Skeletal muscle tissue (tissue), 3 donors: ENCODE measurements at regions not wholly inside any gene's neighbourhood (a gene's known extent, or its start where the extent isn't known, plus 50 kb on each side); places are given as distances from the start of the nearest gene placed in this dataset.
"Not testable (repeated sequence)": the region's sequence is repeated elsewhere in the genome, so short reads cannot be mapped to it uniquely, and the experiment has no call there.

ENCODE experiments used
- H3K27ac ChIP-seq: one replicate; pipeline ENCODE4 v1.7.0; 2013; ENCODE audit warnings: mild to moderate bottlenecking, low read depth, low read length, inconsistent platforms
- H3K27me3 ChIP-seq, 3 donors: one replicate each; pipeline ENCODE4 v1.7.0; 2013; ENCODE audit warnings: low read length in 3 of 3; ENCODE audit not compliant: control insufficient read depth in 3 of 3, insufficient read depth in 3 of 3
- H3K36me3 ChIP-seq, 3 donors: one replicate each; pipeline ENCODE4 v1.7.0; 2013; ENCODE audit warnings: low read length in 3 of 3; ENCODE audit not compliant: control insufficient read depth in 3 of 3, insufficient read depth in 3 of 3
- H3K4me1 ChIP-seq, 3 donors: one replicate each; pipeline ENCODE4 v1.7.0; 2013; ENCODE audit warnings: low read length in 3 of 3, mild to moderate bottlenecking in 3 of 3; ENCODE audit not compliant: control insufficient read depth in 3 of 3, insufficient read depth in 3 of 3
- H3K4me3 ChIP-seq, 3 donors: one replicate each; pipeline ENCODE4 v1.7.0; 2013; ENCODE audit warnings: low read length in 3 of 3
- H3K9ac ChIP-seq, 3 donors: one replicate each; pipeline ENCODE4 v1.7.0; 2013; ENCODE audit warnings: low read length in 3 of 3, mild to moderate bottlenecking in 3 of 3, moderate library complexity in 2 of 3, low read depth in 1 of 3
- H3K9me3 ChIP-seq, 3 donors: one replicate each; pipeline ENCODE4 v1.7.0; 2013; ENCODE audit warnings: low read length in 3 of 3; ENCODE audit not compliant: control insufficient read depth in 3 of 3
- donor health status: Osteomylitis.

DNA sequence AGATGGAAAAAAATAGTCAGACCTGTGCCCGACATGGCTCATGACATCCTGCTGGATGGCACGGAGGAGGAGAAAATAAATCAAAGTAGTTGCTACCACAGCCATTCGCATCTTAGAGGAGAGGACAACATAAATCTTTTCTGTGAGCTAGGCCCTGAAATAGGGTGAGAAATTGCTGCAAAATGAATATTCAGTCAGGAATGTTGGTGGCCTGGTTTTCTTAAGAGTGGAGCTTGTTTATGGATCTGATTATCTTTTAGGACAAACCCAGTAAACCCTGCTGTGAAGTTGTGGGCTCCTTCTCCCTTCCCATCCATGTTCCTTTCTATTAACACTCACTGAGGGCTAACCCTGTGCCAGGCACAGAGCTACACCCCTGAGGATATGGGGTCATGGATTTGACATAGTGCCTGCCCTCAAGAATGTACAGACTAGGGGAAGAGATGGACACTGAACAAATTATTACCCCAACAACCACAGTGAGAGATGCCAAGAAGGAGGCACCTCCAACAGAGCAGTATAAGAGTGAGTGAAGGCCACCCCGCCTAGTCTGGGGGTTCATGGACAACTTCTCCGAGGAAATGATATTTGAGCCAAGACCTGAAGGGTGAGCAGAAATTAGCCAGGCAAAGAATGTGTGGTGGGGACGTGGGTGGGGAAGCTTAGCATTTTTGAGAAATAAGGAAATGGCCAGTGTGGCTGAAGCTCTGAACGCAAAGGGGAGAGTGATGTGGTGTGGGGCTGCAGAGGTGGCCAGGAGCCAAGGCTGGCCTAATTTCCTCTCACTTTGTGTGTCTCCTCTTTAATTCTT is 68.9 kb upstream of the ARL8B start:
- Histone ChIP-seq H3K9me3 (no peaks in the 10 kb centered on the region), H3K4me3 (no peak overlapping the region), H3K9ac (peak overlapping the region in 2 of 3 donors; percentile 8 to 55), H3K4me1 (peaks cover 22 to 49% (median 44%) of the 10 kb centered on the region in 3 donors), H3K27me3 (no peaks in the 10 kb centered on the region), H3K36me3 (no peaks in the 10 kb centered on the region), H3K27ac (peak overlapping the region; percentile 87)

DNA sequence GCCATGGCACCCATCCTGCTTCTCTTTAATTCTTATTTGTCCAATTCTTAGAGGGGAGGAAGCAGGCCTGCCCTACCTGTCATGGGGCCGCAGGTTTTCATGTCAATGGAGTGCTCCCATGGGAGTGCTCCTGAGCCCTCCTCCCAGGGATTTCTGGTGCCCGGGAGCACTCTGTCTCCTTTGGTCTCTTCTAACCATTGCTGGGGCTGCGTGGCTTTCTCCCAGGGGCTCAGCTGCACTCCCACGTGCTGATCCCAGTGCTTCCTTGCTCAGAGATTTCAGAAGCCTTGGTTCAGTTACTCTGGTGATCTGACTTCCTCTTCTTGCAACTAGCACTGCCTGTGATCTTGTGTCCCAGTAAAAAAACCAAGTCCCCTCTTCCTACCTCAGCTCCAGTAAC is 68.0 kb upstream of the ARL8B start:
- Histone ChIP-seq H3K4me3 (no peak overlapping the region), H3K4me1 (peaks cover 22 to 49% (median 41%) of the 10 kb centered on the region in 3 donors), H3K27ac (peak overlapping the region; percentile 87), H3K36me3 (no peaks in the 10 kb centered on the region), H3K9ac (no peak overlapping the region), H3K9me3 (no peaks in the 10 kb centered on the region), H3K27me3 (no peaks in the 10 kb centered on the region)

DNA sequence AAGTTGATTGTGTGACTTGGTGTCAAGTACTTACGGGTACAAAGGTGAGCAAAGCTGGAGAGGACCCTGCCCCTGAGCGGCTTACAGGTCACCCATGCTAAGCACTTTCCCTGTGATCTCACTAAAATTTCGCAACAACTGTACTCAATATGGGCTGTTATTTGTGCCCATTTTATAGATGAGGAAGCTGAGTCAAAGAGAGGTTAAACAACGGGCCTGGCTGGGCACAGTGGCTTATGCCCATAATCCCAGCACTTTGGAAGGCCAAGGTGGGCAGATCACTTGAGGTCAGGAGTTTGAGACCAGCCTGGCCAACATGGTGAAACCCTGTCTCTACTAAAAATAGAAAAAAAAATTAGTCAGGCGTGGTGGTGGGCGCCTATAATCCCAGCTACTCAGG is 67.5 kb upstream of the ARL8B start:
- not testable (repeated sequence) for H3K4me3 ChIP-seq, H3K36me3 ChIP-seq, H3K9me3 ChIP-seq, H3K27me3 ChIP-seq, H3K27ac ChIP-seq, H3K9ac ChIP-seq
- H3K4me1 ChIP-seq: peaks cover 22 to 46% (median 38%) of the 10 kb centered on the region in 3 donors

DNA sequence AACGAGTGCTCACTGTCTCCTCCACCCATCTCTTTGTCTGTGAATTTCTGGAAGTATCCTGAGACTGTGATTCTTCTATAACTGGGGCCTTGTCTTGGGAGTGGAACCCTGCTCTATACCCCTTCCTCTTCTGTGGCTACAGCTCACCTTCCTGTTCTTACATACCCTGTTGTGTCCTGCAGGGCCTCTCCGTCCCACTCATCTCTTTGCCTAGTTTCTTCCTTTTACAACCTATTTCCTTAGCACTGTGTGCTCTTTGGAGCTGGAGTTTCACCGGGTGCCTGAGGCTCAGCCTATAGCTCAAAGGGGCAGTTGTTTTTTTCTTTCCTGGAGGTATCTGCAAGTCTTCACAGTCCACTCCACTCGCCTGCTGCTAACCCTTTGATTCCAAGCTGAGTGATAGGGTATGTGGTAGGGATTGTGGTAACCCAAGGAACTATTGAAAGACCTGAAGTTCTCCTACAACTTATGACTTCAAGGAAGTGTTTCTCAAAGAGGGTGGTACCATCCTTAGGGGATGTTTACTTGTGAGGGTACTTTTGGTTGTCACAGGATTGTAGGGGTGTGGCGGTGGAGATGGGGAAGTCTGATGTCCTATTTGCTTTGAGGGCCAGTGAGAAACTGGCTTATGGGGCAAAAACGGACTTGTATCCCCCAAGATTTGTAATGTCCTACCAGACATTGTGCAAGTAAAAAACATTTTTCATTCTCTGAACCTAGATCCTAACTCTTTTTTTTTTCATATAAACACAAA is 66.6 kb upstream of the ARL8B start:
- Histone ChIP-seq H3K9me3 (no peaks in the 10 kb centered on the region), H3K27ac (peak overlapping the region; percentile 74), H3K4me1 (peaks cover 22 to 39% (median 32%) of the 10 kb centered on the region in 3 donors), H3K9ac (no peak overlapping the region), H3K4me3 (no peak overlapping the region), H3K36me3 (no peaks in the 10 kb centered on the region), H3K27me3 (no peaks in the 10 kb centered on the region)

DNA sequence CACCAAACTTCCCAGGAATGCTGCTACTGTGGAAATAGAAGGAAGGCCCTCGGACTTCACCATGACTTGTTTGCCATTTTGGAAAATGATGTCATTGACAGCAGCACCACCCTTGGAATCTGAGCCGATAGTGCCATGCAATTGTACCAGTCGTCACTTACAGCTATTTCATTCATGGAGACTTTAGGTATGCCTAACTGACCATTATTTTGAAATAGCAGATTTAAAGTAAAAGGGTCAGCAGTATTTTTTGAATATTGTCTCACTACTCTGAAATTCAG is 66.0 kb upstream of the ARL8B start:
- H3K4me3 ChIP-seq: no peak overlapping the region
- H3K9ac ChIP-seq: no peak overlapping the region
- H3K27me3 ChIP-seq: no peaks in the 10 kb centered on the region
- peak overlapping the region; percentile 74 for H3K27ac ChIP-seq
- no peaks in the 10 kb centered on the region for H3K36me3 ChIP-seq
- no peaks in the 10 kb centered on the region for H3K9me3 ChIP-seq
- H3K4me1 ChIP-seq: peaks cover 21 to 34% (median 27%) of the 10 kb centered on the region in 3 donors

DNA sequence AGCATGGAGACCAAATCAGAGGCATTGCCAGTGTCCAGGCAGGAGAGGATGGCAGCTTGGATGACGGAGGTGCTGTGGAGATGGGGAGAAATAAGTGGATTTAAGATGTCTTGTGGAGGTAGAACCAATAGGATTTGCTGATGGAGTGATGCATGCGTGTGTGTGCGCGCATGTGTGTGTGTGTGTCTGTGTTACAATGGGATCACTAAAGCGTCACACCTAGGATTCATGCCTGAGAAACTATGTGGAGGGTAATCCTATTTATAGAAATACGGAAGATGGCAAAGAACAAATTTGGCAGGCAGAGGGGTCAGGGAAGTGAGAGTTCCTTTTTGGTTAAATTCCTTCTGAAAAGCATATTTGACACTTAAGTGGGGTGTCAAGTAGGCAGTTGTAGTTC is 64.8 kb upstream of the ARL8B start:
- H3K4me1 ChIP-seq: peaks cover 14 to 25% (median 20%) of the 10 kb centered on the region in 3 donors
- H3K36me3 ChIP-seq: no peaks in the 10 kb centered on the region
- H3K27me3 ChIP-seq: no peaks in the 10 kb centered on the region
- H3K27ac ChIP-seq: no peak overlapping the region
- no peaks in the 10 kb centered on the region for H3K9me3 ChIP-seq
- H3K4me3 ChIP-seq: no peak overlapping the region
- H3K9ac ChIP-seq: peak overlapping the region in 1 of 3 donors; percentile 1

DNA sequence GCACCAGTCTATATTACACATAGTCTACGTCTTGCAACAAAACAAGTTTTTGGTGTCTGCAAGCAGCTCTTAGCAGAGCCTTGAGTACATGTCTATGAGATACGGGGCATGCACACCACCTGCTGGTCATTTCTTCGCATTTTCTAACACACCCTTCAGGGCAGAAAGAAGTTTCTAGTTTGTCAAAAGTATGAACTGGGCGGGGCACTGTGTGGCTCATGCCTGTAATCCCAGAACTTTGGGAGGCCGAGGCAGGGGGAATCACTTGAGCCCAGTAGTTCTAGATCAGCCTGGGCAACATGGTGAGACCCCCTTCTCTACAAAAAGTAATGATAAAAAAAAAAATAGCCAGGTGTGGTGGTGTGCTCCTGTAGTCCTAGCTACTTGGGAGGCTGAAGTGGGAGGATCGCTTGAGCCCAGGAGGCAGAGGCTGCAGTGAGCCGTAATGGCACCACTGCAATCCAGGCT is 64.2 kb upstream of the ARL8B start:
- Histone ChIP-seq H3K27me3 (no peaks in the 10 kb centered on the region), H3K9me3 (no peaks in the 10 kb centered on the region), H3K4me3 (no peak overlapping the region), H3K9ac (no peak overlapping the region), H3K36me3 (no peaks in the 10 kb centered on the region), H3K27ac (no peak overlapping the region), H3K4me1 (peaks cover 10 to 18% (median 15%) of the 10 kb centered on the region in 3 donors)

DNA sequence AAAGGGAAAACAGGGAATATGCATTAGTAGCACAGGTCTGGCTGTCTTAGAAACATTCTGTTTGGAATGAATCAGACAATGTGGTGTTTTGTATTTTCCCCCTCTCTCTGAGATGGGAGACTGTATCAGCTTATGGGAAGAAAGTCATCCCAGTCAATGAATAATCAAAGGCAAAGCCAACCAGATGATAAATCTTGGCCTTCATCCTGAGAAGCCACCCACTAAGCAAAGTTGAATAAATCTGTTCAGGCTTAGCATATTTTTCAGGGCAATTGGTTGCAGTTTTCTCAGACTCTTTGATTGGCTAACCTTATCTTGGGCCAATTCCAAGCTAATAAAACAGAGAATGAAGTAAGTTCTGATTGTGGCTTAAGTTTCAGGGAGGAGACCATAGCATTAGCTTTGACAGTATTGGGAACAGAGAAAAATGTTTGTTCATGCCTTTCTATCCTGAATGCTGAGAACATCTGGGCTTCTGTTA is 63.6 kb upstream of the ARL8B start:
- H3K4me3 ChIP-seq: no peak overlapping the region
- H3K9me3 ChIP-seq: no peaks in the 10 kb centered on the region
- H3K27ac ChIP-seq: no peak overlapping the region
- no peak overlapping the region for H3K9ac ChIP-seq
- H3K36me3 ChIP-seq: no peaks in the 10 kb centered on the region
- H3K4me1 ChIP-seq: peaks cover 4 to 12% (median 9%) of the 10 kb centered on the region in 3 donors
- H3K27me3 ChIP-seq: no peaks in the 10 kb centered on the region

DNA sequence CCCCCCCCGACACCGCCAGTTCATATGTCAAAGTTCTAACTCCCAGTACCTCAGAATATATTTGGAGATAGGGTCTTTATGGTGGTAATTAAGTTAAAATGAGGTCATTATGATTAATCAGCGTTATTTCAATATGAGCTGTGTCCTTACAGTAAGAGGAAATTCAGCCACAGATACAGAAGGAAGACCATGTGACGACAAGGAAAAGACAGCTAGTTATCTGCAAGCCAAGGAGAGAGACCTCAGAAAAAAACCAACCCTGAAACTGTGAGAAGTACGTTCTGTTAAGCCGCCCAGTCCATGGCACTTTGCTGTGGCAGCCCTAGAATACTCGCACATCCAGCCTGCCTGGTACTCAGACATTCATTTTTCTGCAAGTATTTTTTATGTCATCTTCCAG is 62.3 kb upstream of the ARL8B start:
- H3K27ac ChIP-seq: no peak overlapping the region
- H3K36me3 ChIP-seq: no peaks in the 10 kb centered on the region
- H3K27me3 ChIP-seq: no peaks in the 10 kb centered on the region

DNA sequence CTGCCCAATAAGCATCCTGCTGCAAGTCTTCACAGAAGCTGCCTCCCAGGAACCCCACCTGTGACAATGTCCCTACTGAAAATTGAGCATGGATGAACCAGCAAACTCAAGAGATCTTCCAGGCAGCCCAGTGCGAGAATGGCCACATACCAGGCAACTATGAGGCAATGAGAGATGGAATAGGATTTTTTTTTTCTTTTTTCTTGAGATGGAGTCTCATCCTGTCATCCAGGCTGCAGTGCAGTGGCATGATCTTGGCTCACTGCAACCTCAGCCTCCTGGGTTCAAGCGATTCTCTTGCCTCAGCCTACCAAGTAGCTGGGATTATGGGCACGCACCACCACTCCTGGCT is 60.9 kb upstream of the ARL8B start:
- H3K4me1 ChIP-seq: peaks cover 3 to 9% (median 8%) of the 10 kb centered on the region in 3 donors
- H3K36me3 ChIP-seq: no peaks in the 10 kb centered on the region
- no peak overlapping the region for H3K27ac ChIP-seq
- H3K9ac ChIP-seq: no peak overlapping the region
- H3K27me3 ChIP-seq: no peaks in the 10 kb centered on the region
- no peaks in the 10 kb centered on the region for H3K9me3 ChIP-seq
- no peak overlapping the region for H3K4me3 ChIP-seq

More for the DNA sequence above, 62.3 kb upstream of the ARL8B start:
- Histone ChIP-seq H3K4me3 (no peak overlapping the region), H3K4me1 (peaks cover 3 to 9% (median 8%) of the 10 kb centered on the region in 3 donors), H3K9ac (no peak overlapping the region), H3K9me3 (no peaks in the 10 kb centered on the region)
